ENCODE measurements at regions not wholly inside any gene's neighbourhood (a gene's known extent, or its start where the extent isn't known, plus 50 kb on each side); places are given as distances from the start of the nearest gene placed in this dataset.

GRCh38 chr1:38448893-38449292, 402.3 kb upstream of the POU3F1 start:
- H3K4me1 ChIP-seq (ENCODE audit: control insufficient read depth, insufficient read depth, low read depth, low read length) = no peaks in the 10 kb centered on the region

GRCh38 chr1:38446936-38447335, 400.3 kb upstream of the POU3F1 start:
- WGBS = 71% methylated on average over 4 of the region's 4 CpGs
- H2AK5ac ChIP-seq (ENCODE audit: low read length, severe bottlenecking) = no peak overlapping the region
- H2AFZ ChIP-seq (ENCODE audit: low read depth, low read length) = no peak overlapping the region
- H3K4ac ChIP-seq (ENCODE audit: low read depth in 1 of 2, low read length in 2 of 2) = no peak overlapping the region
- H3K18ac ChIP-seq (ENCODE audit: low read depth in 1 of 2, low read length in 2 of 2) = no peak overlapping the region
- no peak overlapping the region for H4K8ac ChIP-seq (ENCODE audit: low read length)
- H2BK15ac ChIP-seq (ENCODE audit: low read depth, poor library complexity, severe bottlenecking) = no peak overlapping the region
- no peak for DNase-seq
- H4K91ac ChIP-seq (ENCODE audit: low read length) = no peak overlapping the region
- no peak overlapping the region for H2BK120ac ChIP-seq (ENCODE audit: low read depth, low read length)
- H3K79me1 ChIP-seq (replicated peaks; ENCODE audit: low read length, poor library complexity, severe bottlenecking) = no peaks in the 10 kb centered on the region
- no peak overlapping the region for H3K4me2 ChIP-seq (ENCODE audit: low read length, poor library complexity, severe bottlenecking)
- no peaks in the 10 kb centered on the region for H3K9me3 ChIP-seq (ENCODE audit: control insufficient read depth, low read length)
- no peaks in the 10 kb centered on the region for H3K36me3 ChIP-seq (ENCODE audit: control insufficient read depth in 1 of 2, insufficient read depth in 2 of 2, low read depth in 1 of 2, low read length in 2 of 2)
- H2BK5ac ChIP-seq (ENCODE audit: low read depth, low read length, poor library complexity, severe bottlenecking) = no peak overlapping the region
- H2BK12ac ChIP-seq (ENCODE audit: low read length in 2 of 2) = no peak overlapping the region
- H3K27me3 ChIP-seq (ENCODE audit: control insufficient read depth in 1 of 2, insufficient read depth in 1 of 2, low read length in 2 of 2) = peaks cover 0 to 23% of the 10 kb centered on the region in 2 experiments
- H3K27ac ChIP-seq (ENCODE audit: low read length, poor library complexity, severe bottlenecking) = no peak overlapping the region
- no peak overlapping the region for H3K14ac ChIP-seq (ENCODE audit: low read length in 2 of 2)
- H3K9ac ChIP-seq (ENCODE audit: low read length) = no peak overlapping the region
- no peaks in the 10 kb centered on the region for H3K4me1 ChIP-seq (ENCODE audit: control insufficient read depth, insufficient read depth, low read depth, low read length)
- H3K4me3 ChIP-seq (ENCODE audit: insufficient read depth in 1 of 2, low read depth in 1 of 2, low read length in 2 of 2) = no peak overlapping the region
- H3K23ac ChIP-seq (ENCODE audit: low read length in 2 of 2) = no peak overlapping the region

More at GRCh38 chr1:38448893-38449292, 402.3 kb upstream of the POU3F1 start:
- Histone ChIP-seq H3K23ac (ENCODE audit: low read length in 2 of 2) (no peak overlapping the region), H2AFZ (ENCODE audit: low read depth, low read length) (no peak overlapping the region), H3K79me1 (replicated peaks; ENCODE audit: low read length, poor library complexity, severe bottlenecking) (no peaks in the 10 kb centered on the region), H3K4me3 (ENCODE audit: insufficient read depth in 1 of 2, low read depth in 1 of 2, low read length in 2 of 2) (no peak overlapping the region), H3K27ac (ENCODE audit: low read length, poor library complexity, severe bottlenecking) (no peak overlapping the region), H2AK5ac (ENCODE audit: low read length, severe bottlenecking) (no peak overlapping the region), H3K9me3 (ENCODE audit: control insufficient read depth, low read length) (no peaks in the 10 kb centered on the region), H3K4ac (ENCODE audit: low read depth in 1 of 2, low read length in 2 of 2) (no peak overlapping the region), H3K18ac (ENCODE audit: low read depth in 1 of 2, low read length in 2 of 2) (no peak overlapping the region), H2BK5ac (ENCODE audit: low read depth, low read length, poor library complexity, severe bottlenecking) (no peak overlapping the region), H4K8ac (ENCODE audit: low read length) (no peak overlapping the region), H3K4me2 (ENCODE audit: low read length, poor library complexity, severe bottlenecking) (no peak overlapping the region), H2BK120ac (ENCODE audit: low read depth, low read length) (no peak overlapping the region), H3K9ac (ENCODE audit: low read length) (no peak overlapping the region), H3K27me3 (ENCODE audit: control insufficient read depth in 1 of 2, insufficient read depth in 1 of 2, low read length in 2 of 2) (peaks cover 0 to 27% of the 10 kb centered on the region in 2 experiments), H3K14ac (ENCODE audit: low read length in 2 of 2) (no peak overlapping the region), H4K91ac (ENCODE audit: low read length) (no peak overlapping the region), H2BK12ac (ENCODE audit: low read length in 2 of 2) (no peak overlapping the region), H3K36me3 (ENCODE audit: control insufficient read depth in 1 of 2, insufficient read depth in 2 of 2, low read depth in 1 of 2, low read length in 2 of 2) (no peaks in the 10 kb centered on the region), H2BK15ac (ENCODE audit: low read depth, poor library complexity, severe bottlenecking) (no peak overlapping the region)
- no peak for DNase-seq
- WGBS = 83% methylated on average over 10 of the region's 10 CpGs

DNA sequence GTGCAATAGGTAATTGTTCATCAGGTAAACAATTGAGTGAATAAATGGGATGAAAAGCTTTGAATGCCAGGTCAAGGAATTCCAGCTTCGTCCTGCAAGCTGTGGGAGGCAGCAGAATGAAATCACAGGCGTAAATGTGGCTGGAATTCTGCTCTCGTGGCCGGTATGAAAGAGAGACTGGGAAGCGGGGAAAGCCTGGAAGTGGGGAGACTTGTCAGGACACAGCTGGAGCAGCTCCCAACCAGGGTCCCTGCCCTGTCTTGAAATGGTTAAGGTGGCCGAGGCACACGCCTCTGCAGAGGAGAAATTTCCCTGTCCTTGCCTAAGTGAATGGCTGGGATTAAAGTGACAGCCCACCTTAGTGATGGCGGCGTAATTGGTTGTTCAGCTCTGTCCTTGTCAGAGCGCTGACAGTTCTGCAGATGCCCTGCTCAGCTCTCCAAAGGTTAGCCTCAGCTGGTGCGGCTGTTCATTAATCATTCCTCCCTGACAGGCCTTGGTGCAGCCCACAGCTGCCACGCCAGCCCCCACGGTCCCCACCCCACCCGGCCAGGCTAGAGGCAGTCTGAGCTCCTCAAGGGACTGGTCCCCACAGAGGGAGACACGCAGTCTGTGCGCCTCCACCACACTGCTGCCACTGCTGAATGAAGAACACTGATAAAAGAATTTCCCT, 398.3 kb upstream of the POU3F1 start:
- Histone ChIP-seq H3K4ac (ENCODE audit: low read depth in 1 of 2, low read length in 2 of 2) (no peak overlapping the region), H3K27ac (ENCODE audit: low read length, poor library complexity, severe bottlenecking) (no peak overlapping the region)
- 73% methylated on average over 16 of the region's 16 CpGs for WGBS

DNA sequence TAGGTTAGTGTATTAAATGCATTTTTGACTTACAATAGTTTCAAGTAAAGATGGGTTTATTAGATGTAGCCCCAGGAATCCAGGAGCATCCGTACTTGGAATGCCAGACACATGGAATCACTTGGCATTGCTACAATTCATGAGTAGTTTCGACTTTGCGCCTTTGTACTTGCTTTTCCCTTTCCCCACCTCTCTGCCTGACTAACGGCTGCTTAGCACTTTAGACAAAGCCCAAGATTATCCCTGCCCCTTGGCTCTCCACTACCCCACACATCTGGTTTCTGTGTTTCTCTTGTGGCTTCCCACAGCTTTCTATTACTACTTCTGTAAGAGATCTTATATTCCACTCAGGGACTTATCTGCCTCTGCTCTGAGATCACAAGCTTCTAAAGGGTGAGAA, 397.7 kb upstream of the POU3F1 start:
- H3K4ac ChIP-seq (ENCODE audit: low read depth in 1 of 2, low read length in 2 of 2) = no peak overlapping the region
- WGBS = 60% methylated on average over 4 of the region's 4 CpGs

More for the DNA sequence above, 398.3 kb upstream of the POU3F1 start:
- Histone ChIP-seq H3K36me3 (ENCODE audit: control insufficient read depth in 1 of 2, insufficient read depth in 2 of 2, low read depth in 1 of 2, low read length in 2 of 2) (no peaks in the 10 kb centered on the region), H3K23ac (ENCODE audit: low read length in 2 of 2) (no peak overlapping the region), H2BK120ac (ENCODE audit: low read depth, low read length) (no peak overlapping the region), H3K18ac (ENCODE audit: low read depth in 1 of 2, low read length in 2 of 2) (no peak overlapping the region), H3K9me3 (ENCODE audit: control insufficient read depth, low read length) (peaks cover 13% of the 10 kb centered on the region), H3K4me3 (ENCODE audit: insufficient read depth in 1 of 2, low read depth in 1 of 2, low read length in 2 of 2) (peak overlapping the region in 1 of 2 experiments; percentile 35), H2BK5ac (ENCODE audit: low read depth, low read length, poor library complexity, severe bottlenecking) (no peak overlapping the region), H3K14ac (ENCODE audit: low read length in 2 of 2) (no peak overlapping the region), H2BK15ac (ENCODE audit: low read depth, poor library complexity, severe bottlenecking) (no peak overlapping the region), H3K4me2 (ENCODE audit: low read length, poor library complexity, severe bottlenecking) (no peak overlapping the region), H2BK12ac (ENCODE audit: low read length in 2 of 2) (no peak overlapping the region), H4K91ac (ENCODE audit: low read length) (no peak overlapping the region), H4K8ac (ENCODE audit: low read length) (no peak overlapping the region), H2AK5ac (ENCODE audit: low read length, severe bottlenecking) (no peak overlapping the region), H3K27me3 (ENCODE audit: control insufficient read depth in 1 of 2, insufficient read depth in 1 of 2, low read length in 2 of 2) (peaks cover 0 to 21% of the 10 kb centered on the region in 2 experiments), H3K4me1 (ENCODE audit: control insufficient read depth, insufficient read depth, low read depth, low read length) (no peaks in the 10 kb centered on the region), H2AFZ (ENCODE audit: low read depth, low read length) (no peak overlapping the region), H3K9ac (ENCODE audit: low read length) (no peak overlapping the region), H3K79me1 (replicated peaks; ENCODE audit: low read length, poor library complexity, severe bottlenecking) (no peaks in the 10 kb centered on the region)
- DNase-seq = no peak

More for the DNA sequence above, 397.7 kb upstream of the POU3F1 start:
- Histone ChIP-seq H3K79me1 (replicated peaks; ENCODE audit: low read length, poor library complexity, severe bottlenecking) (no peaks in the 10 kb centered on the region), H3K4me2 (ENCODE audit: low read length, poor library complexity, severe bottlenecking) (no peak overlapping the region), H2AFZ (ENCODE audit: low read depth, low read length) (no peak overlapping the region), H3K14ac (ENCODE audit: low read length in 2 of 2) (no peak overlapping the region), H3K27me3 (ENCODE audit: control insufficient read depth in 1 of 2, insufficient read depth in 1 of 2, low read length in 2 of 2) (peaks cover 0 to 21% of the 10 kb centered on the region in 2 experiments), H3K18ac (ENCODE audit: low read depth in 1 of 2, low read length in 2 of 2) (no peak overlapping the region), H2AK5ac (ENCODE audit: low read length, severe bottlenecking) (no peak overlapping the region), H3K27ac (ENCODE audit: low read length, poor library complexity, severe bottlenecking) (no peak overlapping the region), H2BK5ac (ENCODE audit: low read depth, low read length, poor library complexity, severe bottlenecking) (no peak overlapping the region), H3K9ac (ENCODE audit: low read length) (no peak overlapping the region), H4K8ac (ENCODE audit: low read length) (no peak overlapping the region), H3K4me1 (ENCODE audit: control insufficient read depth, insufficient read depth, low read depth, low read length) (no peaks in the 10 kb centered on the region), H2BK12ac (ENCODE audit: low read length in 2 of 2) (no peak overlapping the region), H3K9me3 (ENCODE audit: control insufficient read depth, low read length) (peaks cover 13% of the 10 kb centered on the region), H2BK120ac (ENCODE audit: low read depth, low read length) (no peak overlapping the region), H3K36me3 (ENCODE audit: control insufficient read depth in 1 of 2, insufficient read depth in 2 of 2, low read depth in 1 of 2, low read length in 2 of 2) (no peaks in the 10 kb centered on the region), H3K23ac (ENCODE audit: low read length in 2 of 2) (no peak overlapping the region), H4K91ac (ENCODE audit: low read length) (no peak overlapping the region), H2BK15ac (ENCODE audit: low read depth, poor library complexity, severe bottlenecking) (no peak overlapping the region), H3K4me3 (ENCODE audit: insufficient read depth in 1 of 2, low read depth in 1 of 2, low read length in 2 of 2) (peak overlapping the region in 1 of 2 experiments; percentile 35)
- DNase-seq = no peak

Measured in mesenchymal stem cell (in vitro differentiated cells and primary cell).